ENCODE measurements at regions not wholly inside any gene's neighbourhood (a gene's known extent, or its start where the extent isn't known, plus 50 kb on each side); places are given as distances from the start of the nearest gene placed in this dataset.

GRCh38 chr7:115883629-115884028 lies 146.9 kb downstream of the TFEC start:
- no peak overlapping the region for H3K4me2 ChIP-seq
- H4K20me1 ChIP-seq (ENCODE audit: low read depth): no peaks in the 10 kb centered on the region

GRCh38 chr7:115881476-115881875 lies 149.1 kb downstream of the TFEC start:
- Histone ChIP-seq H3K4me2 (no peak overlapping the region), H4K20me1 (ENCODE audit: low read depth) (no peaks in the 10 kb centered on the region), H3K9me3 (ENCODE audit: low read depth) (no peaks in the 10 kb centered on the region), H3K4me1 (no peaks in the 10 kb centered on the region), H3K36me3 (no peaks in the 10 kb centered on the region), H3K9ac (no peak overlapping the region), H3F3A (ENCODE audit: low read depth) (no peaks in the 10 kb centered on the region), H2AFZ (replicated peaks) (peak overlapping the region; percentile 58), H3K79me2 (ENCODE audit: low read depth) (no peaks in the 10 kb centered on the region), H3K4me3 (no peak overlapping the region), H3K27ac (no peak overlapping the region), H3K27me3 (no peaks in the 10 kb centered on the region)
- DNase-seq (ENCODE audit: low spot score): no peak
- Mint-ChIP-seq H3K4me1 (no peaks in the 10 kb centered on the region), H3K9me3 (no peaks in the 10 kb centered on the region), H3K4me3 (no peak overlapping the region), H3K36me3 (no peaks in the 10 kb centered on the region), H3K27ac (no peak overlapping the region), H3K27me3 (ENCODE audit: insufficient read depth, low read depth) (peaks cover 2% of the 10 kb centered on the region)
- no peak for TF ChIP-seq CTCF (IDR thresholded peaks at IDR 0.05)
- no peak for TF ChIP-seq EZH2 (IDR thresholded peaks at IDR 0.05)
- TF ChIP-seq EZH2phosphoT487 (IDR thresholded peaks at IDR 0.05): no peak

More at GRCh38 chr7:115883629-115884028, 146.9 kb downstream of the TFEC start:
- Mint-ChIP-seq H3K36me3 (no peaks in the 10 kb centered on the region), H3K27ac (no peak overlapping the region), H3K4me3 (no peak overlapping the region), H3K9me3 (peaks cover 2% of the 10 kb centered on the region), H3K27me3 (ENCODE audit: insufficient read depth, low read depth) (peaks cover 2% of the 10 kb centered on the region), H3K4me1 (peaks cover 2% of the 10 kb centered on the region)
- no peak overlapping the region for H3K9ac ChIP-seq
- H3K4me1 ChIP-seq: no peaks in the 10 kb centered on the region
- H3K36me3 ChIP-seq: no peaks in the 10 kb centered on the region
- no peaks in the 10 kb centered on the region for H3F3A ChIP-seq (ENCODE audit: low read depth)
- DNase-seq (ENCODE audit: low spot score): no peak
- H3K27ac ChIP-seq: no peak overlapping the region
- no peaks in the 10 kb centered on the region for H3K27me3 ChIP-seq
- no peaks in the 10 kb centered on the region for H3K79me2 ChIP-seq (ENCODE audit: low read depth)
- TF ChIP-seq EZH2phosphoT487 (IDR thresholded peaks at IDR 0.05) (no peak), CTCF (IDR thresholded peaks at IDR 0.05) (no peak), EZH2 (IDR thresholded peaks at IDR 0.05) (no peak)
- no peaks in the 10 kb centered on the region for H3K9me3 ChIP-seq (ENCODE audit: low read depth)
- H3K4me3 ChIP-seq: no peak overlapping the region
- peak overlapping the region; percentile 12 for H2AFZ ChIP-seq (replicated peaks)

GRCh38 chr7:115879171-115879570 lies 151.4 kb downstream of the TFEC start:
- Mint-ChIP-seq H3K27me3 (ENCODE audit: insufficient read depth, low read depth) (peaks cover 2% of the 10 kb centered on the region), H3K27ac (no peak overlapping the region)
- TF ChIP-seq CTCF (IDR thresholded peaks at IDR 0.05) (no peak), EZH2phosphoT487 (IDR thresholded peaks at IDR 0.05) (no peak), EZH2 (IDR thresholded peaks at IDR 0.05) (no peak)

More at GRCh38 chr7:115879171-115879570, 151.4 kb downstream of the TFEC start:
- Mint-ChIP-seq H3K9me3 (no peaks in the 10 kb centered on the region), H3K4me3 (no peak overlapping the region), H3K36me3 (no peaks in the 10 kb centered on the region), H3K4me1 (no peaks in the 10 kb centered on the region)
- Histone ChIP-seq H3K36me3 (no peaks in the 10 kb centered on the region), H3K27me3 (no peaks in the 10 kb centered on the region), H3K79me2 (ENCODE audit: low read depth) (no peaks in the 10 kb centered on the region), H3F3A (ENCODE audit: low read depth) (no peaks in the 10 kb centered on the region), H3K4me3 (no peak overlapping the region), H3K4me1 (no peaks in the 10 kb centered on the region), H3K9me3 (ENCODE audit: low read depth) (no peaks in the 10 kb centered on the region), H3K27ac (no peak overlapping the region), H4K20me1 (ENCODE audit: low read depth) (no peaks in the 10 kb centered on the region), H2AFZ (replicated peaks) (no peak overlapping the region), H3K4me2 (no peak overlapping the region), H3K9ac (no peak overlapping the region)
- DNase-seq (ENCODE audit: low spot score): no peak
